Activated naive CD4-positive, alpha-beta T cell treated with anti-CD3 and anti-CD28 coated beads, Interleukin-2, amount 50 U/mL, for 72 hours (primary cell): ENCODE measurements at regions not wholly inside any gene's neighbourhood (a gene's known extent, or its start where the extent isn't known, plus 50 kb on each side); places are given as distances from the start of the nearest gene placed in this dataset.
A peak's percentile ranks its signal among the peaks of the same experiment; 100 is the strongest.

Experiments used
- ATAC-seq, 2 donors: fragments of 150-1000 bp; cut with Tn5 transposase; 2 replicates each; pipeline ENCODE4 v1.10.0; 2021; ENCODE audit warnings: mild to moderate bottlenecking in 2 of 2, moderate library complexity in 2 of 2
- DNase-seq, 2 donors: peaks; one replicate each; pipeline ENCODE4 v3.0.0; 2021 to 2022; ENCODE audit warnings: low spot score in 2 of 2
- H3K27ac Mint-ChIP-seq, 2 donors: one replicate each; pipeline ENCODE4 v1.8.0; 2022; ENCODE audit warnings: mild to moderate bottlenecking in 2 of 2, mixed read lengths in 2 of 2
- H3K36me3 Mint-ChIP-seq, 2 donors: one replicate each; pipeline ENCODE4 v1.8.0; 2022; ENCODE audit warnings: mixed read lengths in 2 of 2
- H3K9me3 Mint-ChIP-seq, 2 donors: one replicate each; pipeline ENCODE4 v1.8.0; 2022; ENCODE audit warnings: mixed read lengths in 2 of 2

- Mint-ChIP-seq H3K36me3 (no peaks in the 10 kb centered on the region), H3K9me3 (no peaks in the 10 kb centered on the region), H3K27ac (no peak overlapping the region)
- DNase-seq = no peak
- no peak for ATAC-seq
These were observed 80.3 kb downstream of the RTP5 start for GRCh38 chr2:241949736-241950412.

- DNase-seq (peak in 1 of 2 donors; percentile 65), ATAC-seq (peak; percentile 34 to 65)
- H3K9me3 Mint-ChIP-seq = no peaks in the 10 kb centered on the region
- no peaks in the 10 kb centered on the region for H3K36me3 Mint-ChIP-seq
- H3K27ac Mint-ChIP-seq = no peak overlapping the region
These were observed 81.1 kb downstream of the RTP5 start for GRCh38 chr2:241950413-241951315.

GRCh38 chr2:241951316-241951700 is 81.8 kb downstream of the RTP5 start:
- no peak overlapping the region for H3K27ac Mint-ChIP-seq
- ATAC-seq = no peak
- H3K9me3 Mint-ChIP-seq = no peaks in the 10 kb centered on the region
- H3K36me3 Mint-ChIP-seq = no peaks in the 10 kb centered on the region
- DNase-seq = no peak

DNA sequence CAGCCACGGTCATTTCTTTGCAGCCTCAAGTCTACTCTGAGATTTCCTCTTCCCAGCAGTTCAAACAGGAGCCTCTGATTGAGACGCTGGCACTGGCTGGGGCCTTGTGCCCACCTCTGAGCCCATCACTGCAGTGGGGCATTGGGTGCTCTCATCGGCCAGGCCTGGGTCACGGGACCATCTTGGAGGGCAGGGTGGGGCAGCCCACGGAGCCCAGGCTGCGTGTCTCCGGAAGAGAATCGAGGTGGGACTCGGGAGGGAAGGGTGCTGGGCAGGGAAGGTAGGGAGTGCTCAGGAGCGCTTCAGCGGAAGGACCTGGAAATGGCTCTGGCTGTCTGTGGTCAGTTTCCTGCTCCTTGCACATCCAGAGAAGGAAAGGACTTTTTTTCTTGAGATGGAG is 82.4 kb downstream of the RTP5 start:
- DNase-seq = no peak
- no peaks in the 10 kb centered on the region for H3K36me3 Mint-ChIP-seq
- no peak for ATAC-seq
- H3K27ac Mint-ChIP-seq = no peak overlapping the region
- no peaks in the 10 kb centered on the region for H3K9me3 Mint-ChIP-seq

GRCh38 chr2:241952816-241953215 is 83.3 kb downstream of the RTP5 start:
- DNase-seq = no peak
- Mint-ChIP-seq H3K27ac (no peak overlapping the region), H3K36me3 (no peaks in the 10 kb centered on the region), H3K9me3 (no peaks in the 10 kb centered on the region)
- no peak for ATAC-seq

DNA sequence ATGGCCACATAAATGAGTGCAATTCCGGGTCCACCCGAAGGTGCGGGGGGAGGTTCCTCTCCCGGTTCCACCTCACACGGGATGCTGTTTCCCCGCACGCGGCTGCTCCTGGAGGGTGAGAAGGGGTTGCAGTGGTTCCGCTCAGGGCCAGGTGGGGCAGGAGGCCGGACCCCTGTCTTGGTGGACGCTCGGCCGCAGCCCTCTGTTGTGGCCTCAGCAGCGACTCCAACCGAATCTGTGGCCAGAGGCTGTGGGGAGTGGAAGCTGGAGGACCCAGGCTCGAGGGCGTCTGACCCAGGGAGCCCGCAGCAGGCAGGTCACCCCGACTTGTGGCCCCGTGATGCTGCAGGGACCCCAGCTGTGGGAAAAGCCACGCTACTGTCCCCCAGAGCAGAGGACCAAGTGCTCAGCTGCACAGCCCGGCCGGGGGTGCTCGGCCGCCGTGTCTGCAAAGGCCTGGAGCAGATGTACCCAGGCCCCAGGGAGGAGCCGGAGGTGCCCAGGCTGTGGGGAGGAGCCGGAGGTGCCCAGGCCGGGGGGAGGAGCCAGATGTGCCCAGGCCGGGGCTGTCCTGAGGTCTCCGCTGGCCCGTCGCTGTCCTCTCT is 83.9 kb downstream of the RTP5 start:
- no peak overlapping the region for H3K27ac Mint-ChIP-seq
- H3K9me3 Mint-ChIP-seq = no peaks in the 10 kb centered on the region
- no peaks in the 10 kb centered on the region for H3K36me3 Mint-ChIP-seq
- DNase-seq = no peak
- ATAC-seq = no peak

DNA sequence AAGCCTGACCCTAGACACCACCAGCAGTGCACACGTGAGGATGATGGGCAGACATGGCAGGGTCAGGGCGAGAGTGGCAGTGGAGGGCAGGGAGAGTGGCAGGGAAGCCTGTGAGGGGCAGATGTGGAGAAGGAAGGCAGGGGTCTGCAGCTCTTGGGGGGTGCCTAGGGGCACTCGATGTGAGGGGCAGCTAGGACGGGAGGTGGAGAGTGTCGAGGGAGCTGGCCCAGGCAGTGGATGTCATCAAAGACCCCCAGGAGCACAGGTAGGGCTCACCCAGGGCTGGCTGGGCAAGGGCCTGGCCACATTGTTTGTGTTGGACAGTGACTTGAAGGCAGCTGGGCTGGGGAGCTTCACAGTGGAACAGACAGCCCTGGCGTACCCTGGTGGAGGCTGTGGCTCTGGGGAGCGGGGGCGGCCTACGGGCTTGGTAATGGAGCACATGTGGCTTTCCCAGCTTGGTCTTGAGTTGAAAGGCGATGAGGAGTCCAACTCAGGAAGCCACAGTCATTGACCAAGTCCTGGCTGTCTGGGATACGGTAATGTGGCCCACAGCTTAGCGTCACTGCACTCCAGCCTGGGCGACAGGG is 87.1 kb downstream of the RTP5 start:
- H3K9me3 Mint-ChIP-seq = no peaks in the 10 kb centered on the region
- no peaks in the 10 kb centered on the region for H3K36me3 Mint-ChIP-seq
- H3K27ac Mint-ChIP-seq = peak overlapping the region in 1 of 2 donors; percentile 11
- no peak for ATAC-seq
- DNase-seq = peak in 1 of 2 donors; percentile 40

DNA sequence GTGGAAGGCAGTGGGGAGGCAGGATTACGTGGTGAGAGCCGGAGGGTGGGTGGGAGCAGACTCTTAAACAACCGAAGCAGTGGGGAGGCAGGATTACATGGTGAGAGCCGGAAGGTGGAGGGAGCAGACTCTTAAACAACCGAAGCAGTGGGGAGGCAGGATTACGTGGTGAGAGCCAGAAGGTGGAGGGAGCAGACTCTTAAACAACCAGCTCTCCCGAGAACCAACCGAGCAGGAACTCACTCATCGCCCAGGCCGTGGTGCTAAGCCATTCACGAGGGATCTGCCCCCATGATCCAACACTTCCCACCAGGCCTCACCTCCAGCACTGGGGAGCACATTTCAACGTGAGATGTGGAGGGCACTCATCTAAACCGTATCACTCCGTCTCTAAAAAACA is 87.7 kb downstream of the RTP5 start:
- Mint-ChIP-seq H3K27ac (peak overlapping the region in 1 of 2 donors; percentile 37), H3K36me3 (no peaks in the 10 kb centered on the region), H3K9me3 (no peaks in the 10 kb centered on the region)
- DNase-seq (peak in 1 of 2 donors; percentile 34), ATAC-seq (no peak)

DNA sequence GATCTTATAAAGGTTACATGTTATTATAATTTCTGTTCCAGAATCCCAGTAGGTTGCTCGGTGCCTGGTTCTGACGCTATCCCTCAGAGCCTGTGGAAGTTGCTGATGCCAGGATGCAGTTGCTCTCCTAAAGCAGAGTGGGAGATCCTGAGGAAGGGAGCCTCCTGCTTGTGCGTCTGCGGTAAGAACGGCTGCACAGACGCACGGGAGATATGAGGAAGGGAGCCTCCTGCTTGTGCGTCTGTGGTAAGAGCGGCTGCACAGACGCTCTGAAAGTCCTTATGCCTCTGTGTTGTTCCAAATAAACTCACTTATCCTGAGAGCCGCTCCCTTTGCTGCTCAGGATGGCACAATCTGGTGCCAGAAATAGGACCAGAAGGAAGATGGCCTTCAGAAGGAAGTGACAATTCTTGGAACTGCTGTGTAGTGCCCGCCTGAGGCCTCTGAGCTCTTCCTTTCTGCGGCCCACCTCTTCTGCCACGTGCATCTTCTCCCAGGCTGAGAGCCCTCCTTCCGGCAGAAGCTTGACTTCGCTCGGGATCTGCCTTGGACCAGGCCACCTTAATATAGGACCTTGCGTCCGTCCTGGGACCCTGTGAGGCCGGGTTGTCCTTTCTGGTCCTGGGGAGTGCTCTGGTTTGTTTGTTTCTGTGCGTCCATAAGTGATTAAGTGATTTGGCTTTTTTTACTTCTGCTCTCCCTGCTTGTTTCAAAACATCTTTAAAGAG is 89.5 kb downstream of the RTP5 start:
- DNase-seq = no peak
- no peaks in the 10 kb centered on the region for H3K9me3 Mint-ChIP-seq
- H3K27ac Mint-ChIP-seq = no peak overlapping the region
- no peak for ATAC-seq
- H3K36me3 Mint-ChIP-seq = no peaks in the 10 kb centered on the region

DNA sequence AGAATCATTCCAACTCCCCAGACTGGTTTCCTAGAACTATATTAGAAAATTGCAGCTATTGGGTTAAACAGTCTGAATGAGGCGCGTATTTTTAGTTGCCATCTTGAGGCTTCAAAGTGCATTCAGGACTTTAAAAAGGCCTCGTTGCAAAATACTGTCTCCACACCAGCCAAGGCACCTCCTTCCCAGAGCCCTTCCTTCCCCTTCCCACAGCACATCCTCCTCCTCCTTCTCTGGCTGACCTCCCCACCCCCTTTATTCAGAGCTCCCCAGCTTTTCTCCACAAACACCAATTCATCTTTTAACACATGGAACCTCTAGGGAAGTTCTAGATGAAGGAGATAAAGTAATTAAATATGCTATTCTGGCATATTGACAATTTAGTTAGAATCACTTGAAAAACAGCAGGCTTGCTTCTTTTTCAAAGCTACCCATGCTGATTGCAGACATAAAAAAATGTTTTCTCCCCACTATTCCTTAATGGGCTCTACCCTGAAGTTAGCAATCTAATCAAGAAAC is 90.3 kb downstream of the RTP5 start:
- DNase-seq (no peak), ATAC-seq (no peak)
- Mint-ChIP-seq H3K36me3 (no peaks in the 10 kb centered on the region), H3K27ac (no peak overlapping the region), H3K9me3 (no peaks in the 10 kb centered on the region)

DNA sequence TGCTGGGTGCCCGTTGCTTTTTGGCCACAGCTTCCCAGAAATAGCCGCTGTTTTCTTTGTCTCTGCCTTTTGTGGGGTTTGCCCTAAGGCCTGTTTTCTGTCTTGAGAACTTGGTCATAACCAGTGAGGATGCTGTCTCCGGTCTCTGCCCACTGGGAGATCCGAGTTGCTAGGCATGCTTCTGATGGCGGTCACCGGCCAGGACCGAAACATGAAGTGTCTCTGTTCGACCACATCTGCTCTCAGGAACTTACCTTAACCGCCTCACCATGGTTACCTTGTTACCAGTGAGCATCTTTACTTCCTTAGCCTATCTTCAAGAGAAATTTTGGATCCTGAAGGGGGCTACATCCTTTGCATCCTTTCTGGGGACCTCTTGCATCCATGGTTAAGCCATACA is 91.9 kb downstream of the RTP5 start:
- H3K36me3 Mint-ChIP-seq = no peaks in the 10 kb centered on the region
- DNase-seq (no peak), ATAC-seq (no peak)
- no peak overlapping the region for H3K27ac Mint-ChIP-seq
- no peaks in the 10 kb centered on the region for H3K9me3 Mint-ChIP-seq

GRCh38 chr2:241964133-241964532 is 94.6 kb downstream of the RTP5 start:
- no peak for ATAC-seq
- peaks cover 0 to 2% of the 10 kb centered on the region in 2 donors for H3K9me3 Mint-ChIP-seq
- DNase-seq = no peak
- H3K27ac Mint-ChIP-seq = no peak overlapping the region
- H3K36me3 Mint-ChIP-seq = peaks cover 0 to 6% of the 10 kb centered on the region in 2 donors

DNA sequence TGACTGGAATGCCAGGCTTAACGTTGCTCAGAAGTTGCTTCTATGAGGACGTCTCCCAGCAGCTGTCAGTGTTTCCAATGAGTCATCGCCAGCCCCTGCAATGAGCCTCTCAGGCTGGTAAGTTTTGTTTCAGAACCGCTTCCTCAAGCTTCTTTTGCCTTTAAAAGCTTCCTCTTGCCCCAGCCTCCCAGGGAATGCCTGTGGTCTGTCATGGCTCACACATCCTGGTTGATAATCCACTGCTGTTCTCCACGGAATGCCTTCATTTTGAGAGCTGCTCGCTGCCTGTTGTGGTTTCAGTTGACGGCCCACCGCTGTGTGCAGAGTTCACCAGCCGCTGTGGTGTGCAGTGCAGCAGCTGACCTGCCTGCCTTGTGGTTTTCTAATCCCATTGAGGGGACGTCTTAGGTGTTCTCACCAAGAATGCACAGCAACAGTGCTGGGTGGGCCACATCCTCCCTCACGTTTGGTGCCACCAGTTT is 96.4 kb downstream of the RTP5 start:
- Mint-ChIP-seq H3K9me3 (peaks cover 0 to 6% of the 10 kb centered on the region in 2 donors), H3K27ac (peak overlapping the region; percentile 54 to 97), H3K36me3 (peaks cover 0 to 11% of the 10 kb centered on the region in 2 donors)
- DNase-seq (peak; percentile 56 to 79), ATAC-seq (peak; percentile 93 to 97)

DNA sequence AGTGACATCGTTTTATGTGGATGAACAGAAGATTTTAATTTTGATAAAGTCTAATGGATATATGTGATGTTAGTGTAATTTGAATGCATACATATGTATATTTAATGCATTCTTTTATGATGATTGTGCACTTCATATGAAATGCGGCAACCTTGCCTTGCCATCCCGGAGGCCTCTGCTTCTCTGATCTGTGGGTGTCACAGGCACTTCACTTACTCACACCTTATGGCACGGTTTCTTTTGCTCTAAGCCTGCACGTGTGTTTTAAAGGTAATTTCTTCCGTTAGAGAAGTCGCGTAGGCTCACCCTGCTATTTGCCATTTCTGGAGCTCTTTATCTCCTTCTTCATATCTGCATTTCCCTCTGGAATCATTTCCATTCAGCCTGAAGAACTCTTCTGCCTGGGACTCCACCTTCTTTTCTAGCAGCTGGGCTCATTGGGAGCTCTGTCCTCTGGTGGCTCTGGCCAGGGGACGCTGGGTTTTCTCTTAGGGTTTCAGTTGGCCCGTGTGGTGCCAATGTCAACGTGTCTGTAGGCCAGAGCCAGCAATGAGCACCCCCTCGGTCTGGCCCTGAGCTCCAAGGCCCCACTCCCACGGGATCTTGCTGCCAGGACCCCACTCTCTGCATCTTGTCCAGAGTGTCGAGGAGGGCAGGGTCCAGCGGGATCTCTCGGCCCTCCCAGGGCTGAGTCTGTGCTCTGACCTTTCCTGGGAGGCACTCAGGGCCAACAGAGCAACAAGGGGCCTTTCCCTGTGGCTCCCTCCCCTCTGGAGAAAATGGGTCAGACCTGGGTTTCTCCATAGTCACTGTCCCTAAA is 97.3 kb downstream of the RTP5 start:
- peaks cover 0 to 6% of the 10 kb centered on the region in 2 donors for H3K9me3 Mint-ChIP-seq

DNA sequence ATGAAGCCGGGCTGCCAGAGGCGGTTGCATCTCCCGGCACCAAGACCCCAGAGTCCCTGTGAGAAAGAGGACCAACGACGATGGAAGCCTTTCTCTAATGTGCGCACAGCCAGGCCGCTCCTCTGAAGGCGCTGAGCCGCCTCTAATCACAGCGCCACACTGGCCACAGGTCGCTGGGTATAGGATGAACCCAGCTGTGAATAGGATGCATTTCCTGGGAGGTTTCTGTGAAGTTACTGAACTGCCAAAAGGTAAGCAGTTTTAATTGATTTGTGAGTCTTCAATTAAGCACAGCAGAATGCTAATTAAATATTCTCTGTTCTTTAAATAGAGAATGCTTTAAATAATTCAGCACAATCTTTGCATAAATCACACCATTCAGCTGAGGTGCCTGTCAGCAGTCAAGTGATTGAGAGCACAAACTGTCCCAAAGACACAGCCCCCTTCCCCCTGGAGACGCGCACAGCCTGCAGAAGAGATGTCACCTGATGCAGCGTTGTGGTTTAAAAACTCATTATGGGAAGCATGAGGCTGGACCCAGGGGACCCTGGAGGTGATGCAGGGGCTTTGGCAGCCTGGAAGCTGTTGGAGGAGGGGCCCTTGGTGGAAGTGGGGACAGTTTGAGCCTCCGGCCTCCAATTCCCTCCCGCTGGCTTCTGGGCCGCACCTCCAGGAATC is 98.1 kb downstream of the RTP5 start:
- Mint-ChIP-seq H3K27ac (peak overlapping the region in 1 of 2 donors; percentile 54), H3K36me3 (peaks cover 0 to 27% of the 10 kb centered on the region in 2 donors), H3K9me3 (peaks cover 0 to 6% of the 10 kb centered on the region in 2 donors)
- DNase-seq (no peak), ATAC-seq (no peak)

More for the DNA sequence above, 97.3 kb downstream of the RTP5 start:
- DNase-seq = no peak
- Mint-ChIP-seq H3K36me3 (peaks cover 0 to 19% of the 10 kb centered on the region in 2 donors), H3K27ac (peak overlapping the region; percentile 54 to 97)
- ATAC-seq = no peak
